ENCODE measurements at regions not wholly inside any gene's neighbourhood (a gene's known extent, or its start where the extent isn't known, plus 50 kb on each side); places are given as distances from the start of the nearest gene placed in this dataset.

GRCh38 chr7:112989531-112989930, 97.1 kb downstream of the GPR85 start:
- no peaks in the 10 kb centered on the region for H3K9me3 Mint-ChIP-seq
- H3K27me3 ChIP-seq (ENCODE audit: insufficient read depth): no peaks in the 10 kb centered on the region
- H3K36me3 ChIP-seq (ENCODE audit: insufficient read depth): no peaks in the 10 kb centered on the region
- H2AFZ ChIP-seq: no peak overlapping the region
- H3K36me3 Mint-ChIP-seq (ENCODE audit: low read depth): no peaks in the 10 kb centered on the region
- H3K4me3 ChIP-seq: no peak overlapping the region
- H3K79me2 ChIP-seq (replicated peaks; ENCODE audit: insufficient read depth): no peaks in the 10 kb centered on the region
- H3K27ac ChIP-seq (ENCODE audit: low read depth): no peak overlapping the region
- H4K20me1 ChIP-seq (replicated peaks; ENCODE audit: insufficient read depth): no peaks in the 10 kb centered on the region
- no peaks in the 10 kb centered on the region for H3K27me3 Mint-ChIP-seq (ENCODE audit: insufficient read depth, low read depth, poor library complexity)
- no peak overlapping the region for H3K27ac Mint-ChIP-seq
- peaks cover 9% of the 10 kb centered on the region; the same call in 2 of the 3 replicates for H3K4me1 Mint-ChIP-seq
- H3K4me1 ChIP-seq (ENCODE audit: insufficient read depth): no peaks in the 10 kb centered on the region
- H3K9me2 ChIP-seq (ENCODE audit: insufficient read depth): no peaks in the 10 kb centered on the region
- DNase-seq (ENCODE audit: low spot score) (no peak), ATAC-seq (no peak)
- H3K4me3 Mint-ChIP-seq: no peak overlapping the region
- no peaks in the 10 kb centered on the region for H3F3A ChIP-seq (replicated peaks; ENCODE audit: low read depth)
- TF ChIP-seq CREB1 (CRISPR knock-in tag; IDR thresholded peaks at IDR 0.05; ENCODE audit: low read depth) (no peak), POLR2AphosphoS5 (IDR thresholded peaks at IDR 0.05; ENCODE audit: low read depth) (no peak), ZNF114 (CRISPR knock-in tag; IDR thresholded peaks at IDR 0.05) (no peak), NANOG (IDR thresholded peaks at IDR 0.05; ENCODE audit: borderline replicate concordance) (no peak), EZH2phosphoT487 (IDR thresholded peaks at IDR 0.05; ENCODE audit: unreplicated experiment) (no peak), ZNF331 (CRISPR knock-in tag; IDR thresholded peaks at IDR 0.05; ENCODE audit: low read depth) (no peak), REST (IDR thresholded peaks at IDR 0.05; ENCODE audit: unreplicated experiment) (no peak), JUNB (IDR thresholded peaks at IDR 0.05; ENCODE audit: unreplicated experiment) (no peak), EZH2 (IDR thresholded peaks at IDR 0.05; ENCODE audit: low read depth, unreplicated experiment) (no peak), STAT1 (IDR thresholded peaks at IDR 0.05; ENCODE audit: unreplicated experiment) (no peak)
- TF ChIP-seq, protein P1, sequence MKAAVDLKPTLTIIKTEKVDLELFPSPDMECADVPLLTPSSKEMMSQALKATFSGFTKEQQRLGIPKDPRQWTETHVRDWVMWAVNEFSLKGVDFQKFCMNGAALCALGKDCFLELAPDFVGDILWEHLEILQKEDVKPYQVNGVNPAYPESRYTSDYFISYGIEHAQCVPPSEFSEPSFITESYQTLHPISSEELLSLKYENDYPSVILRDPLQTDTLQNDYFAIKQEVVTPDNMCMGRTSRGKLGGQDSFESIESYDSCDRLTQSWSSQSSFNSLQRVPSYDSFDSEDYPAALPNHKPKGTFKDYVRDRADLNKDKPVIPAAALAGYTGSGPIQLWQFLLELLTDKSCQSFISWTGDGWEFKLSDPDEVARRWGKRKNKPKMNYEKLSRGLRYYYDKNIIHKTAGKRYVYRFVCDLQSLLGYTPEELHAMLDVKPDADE (IDR thresholded peaks at IDR 0.05): no peak
- TF ChIP-seq, protein P2, sequence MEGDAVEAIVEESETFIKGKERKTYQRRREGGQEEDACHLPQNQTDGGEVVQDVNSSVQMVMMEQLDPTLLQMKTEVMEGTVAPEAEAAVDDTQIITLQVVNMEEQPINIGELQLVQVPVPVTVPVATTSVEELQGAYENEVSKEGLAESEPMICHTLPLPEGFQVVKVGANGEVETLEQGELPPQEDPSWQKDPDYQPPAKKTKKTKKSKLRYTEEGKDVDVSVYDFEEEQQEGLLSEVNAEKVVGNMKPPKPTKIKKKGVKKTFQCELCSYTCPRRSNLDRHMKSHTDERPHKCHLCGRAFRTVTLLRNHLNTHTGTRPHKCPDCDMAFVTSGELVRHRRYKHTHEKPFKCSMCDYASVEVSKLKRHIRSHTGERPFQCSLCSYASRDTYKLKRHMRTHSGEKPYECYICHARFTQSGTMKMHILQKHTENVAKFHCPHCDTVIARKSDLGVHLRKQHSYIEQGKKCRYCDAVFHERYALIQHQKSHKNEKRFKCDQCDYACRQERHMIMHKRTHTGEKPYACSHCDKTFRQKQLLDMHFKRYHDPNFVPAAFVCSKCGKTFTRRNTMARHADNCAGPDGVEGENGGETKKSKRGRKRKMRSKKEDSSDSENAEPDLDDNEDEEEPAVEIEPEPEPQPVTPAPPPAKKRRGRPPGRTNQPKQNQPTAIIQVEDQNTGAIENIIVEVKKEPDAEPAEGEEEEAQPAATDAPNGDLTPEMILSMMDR (conservative IDR thresholded peaks at IDR 0.05; ENCODE audit: low read depth in 2 of 2): no peak
- TF ChIP-seq, protein P3, sequence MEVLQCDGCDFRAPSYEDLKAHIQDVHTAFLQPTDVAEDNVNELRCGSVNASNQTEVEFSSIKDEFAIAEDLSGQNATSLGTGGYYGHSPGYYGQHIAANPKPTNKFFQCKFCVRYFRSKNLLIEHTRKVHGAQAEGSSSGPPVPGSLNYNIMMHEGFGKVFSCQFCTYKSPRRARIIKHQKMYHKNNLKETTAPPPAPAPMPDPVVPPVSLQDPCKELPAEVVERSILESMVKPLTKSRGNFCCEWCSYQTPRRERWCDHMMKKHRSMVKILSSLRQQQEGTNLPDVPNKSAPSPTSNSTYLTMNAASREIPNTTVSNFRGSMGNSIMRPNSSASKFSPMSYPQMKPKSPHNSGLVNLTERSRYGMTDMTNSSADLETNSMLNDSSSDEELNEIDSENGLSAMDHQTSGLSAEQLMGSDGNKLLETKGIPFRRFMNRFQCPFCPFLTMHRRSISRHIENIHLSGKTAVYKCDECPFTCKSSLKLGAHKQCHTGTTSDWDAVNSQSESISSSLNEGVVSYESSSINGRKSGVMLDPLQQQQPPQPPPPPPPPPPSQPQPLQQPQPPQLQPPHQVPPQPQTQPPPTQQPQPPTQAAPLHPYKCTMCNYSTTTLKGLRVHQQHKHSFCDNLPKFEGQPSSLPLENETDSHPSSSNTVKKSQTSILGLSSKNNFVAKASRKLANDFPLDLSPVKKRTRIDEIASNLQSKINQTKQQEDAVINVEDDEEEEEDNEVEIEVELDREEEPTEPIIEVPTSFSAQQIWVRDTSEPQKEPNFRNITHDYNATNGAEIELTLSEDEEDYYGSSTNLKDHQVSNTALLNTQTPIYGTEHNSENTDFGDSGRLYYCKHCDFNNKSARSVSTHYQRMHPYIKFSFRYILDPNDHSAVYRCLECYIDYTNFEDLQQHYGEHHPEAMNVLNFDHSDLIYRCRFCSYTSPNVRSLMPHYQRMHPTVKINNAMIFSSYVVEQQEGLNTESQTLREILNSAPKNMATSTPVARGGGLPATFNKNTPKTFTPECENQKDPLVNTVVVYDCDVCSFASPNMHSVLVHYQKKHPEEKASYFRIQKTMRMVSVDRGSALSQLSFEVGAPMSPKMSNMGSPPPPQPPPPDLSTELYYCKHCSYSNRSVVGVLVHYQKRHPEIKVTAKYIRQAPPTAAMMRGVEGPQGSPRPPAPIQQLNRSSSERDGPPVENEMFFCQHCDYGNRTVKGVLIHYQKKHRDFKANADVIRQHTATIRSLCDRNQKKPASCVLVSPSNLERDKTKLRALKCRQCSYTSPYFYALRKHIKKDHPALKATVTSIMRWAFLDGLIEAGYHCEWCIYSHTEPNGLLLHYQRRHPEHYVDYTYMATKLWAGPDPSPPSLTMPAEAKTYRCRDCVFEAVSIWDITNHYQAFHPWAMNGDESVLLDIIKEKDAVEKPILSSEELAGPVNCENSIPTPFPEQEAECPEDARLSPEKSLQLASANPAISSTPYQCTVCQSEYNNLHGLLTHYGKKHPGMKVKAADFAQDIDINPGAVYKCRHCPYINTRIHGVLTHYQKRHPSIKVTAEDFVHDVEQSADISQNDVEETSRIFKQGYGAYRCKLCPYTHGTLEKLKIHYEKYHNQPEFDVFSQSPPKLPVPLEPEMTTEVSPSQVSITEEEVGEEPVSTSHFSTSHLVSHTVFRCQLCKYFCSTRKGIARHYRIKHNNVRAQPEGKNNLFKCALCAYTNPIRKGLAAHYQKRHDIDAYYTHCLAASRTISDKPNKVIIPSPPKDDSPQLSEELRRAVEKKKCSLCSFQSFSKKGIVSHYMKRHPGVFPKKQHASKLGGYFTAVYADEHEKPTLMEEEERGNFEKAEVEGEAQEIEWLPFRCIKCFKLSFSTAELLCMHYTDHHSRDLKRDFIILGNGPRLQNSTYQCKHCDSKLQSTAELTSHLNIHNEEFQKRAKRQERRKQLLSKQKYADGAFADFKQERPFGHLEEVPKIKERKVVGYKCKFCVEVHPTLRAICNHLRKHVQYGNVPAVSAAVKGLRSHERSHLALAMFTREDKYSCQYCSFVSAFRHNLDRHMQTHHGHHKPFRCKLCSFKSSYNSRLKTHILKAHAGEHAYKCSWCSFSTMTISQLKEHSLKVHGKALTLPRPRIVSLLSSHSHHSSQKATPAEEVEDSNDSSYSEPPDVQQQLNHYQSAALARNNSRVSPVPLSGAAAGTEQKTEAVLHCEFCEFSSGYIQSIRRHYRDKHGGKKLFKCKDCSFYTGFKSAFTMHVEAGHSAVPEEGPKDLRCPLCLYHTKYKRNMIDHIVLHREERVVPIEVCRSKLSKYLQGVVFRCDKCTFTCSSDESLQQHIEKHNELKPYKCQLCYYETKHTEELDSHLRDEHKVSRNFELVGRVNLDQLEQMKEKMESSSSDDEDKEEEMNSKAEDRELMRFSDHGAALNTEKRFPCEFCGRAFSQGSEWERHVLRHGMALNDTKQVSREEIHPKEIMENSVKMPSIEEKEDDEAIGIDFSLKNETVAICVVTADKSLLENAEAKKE (CRISPR knock-in tag; IDR thresholded peaks at IDR 0.05): no peak
- no peak overlapping the region for H3K4me2 ChIP-seq

Measured in GM23338 (cell line).